ENCODE measurements at regions not wholly inside any gene's neighbourhood (a gene's known extent, or its start where the extent isn't known, plus 50 kb on each side); places are given as distances from the start of the nearest gene placed in this dataset.

DNA sequence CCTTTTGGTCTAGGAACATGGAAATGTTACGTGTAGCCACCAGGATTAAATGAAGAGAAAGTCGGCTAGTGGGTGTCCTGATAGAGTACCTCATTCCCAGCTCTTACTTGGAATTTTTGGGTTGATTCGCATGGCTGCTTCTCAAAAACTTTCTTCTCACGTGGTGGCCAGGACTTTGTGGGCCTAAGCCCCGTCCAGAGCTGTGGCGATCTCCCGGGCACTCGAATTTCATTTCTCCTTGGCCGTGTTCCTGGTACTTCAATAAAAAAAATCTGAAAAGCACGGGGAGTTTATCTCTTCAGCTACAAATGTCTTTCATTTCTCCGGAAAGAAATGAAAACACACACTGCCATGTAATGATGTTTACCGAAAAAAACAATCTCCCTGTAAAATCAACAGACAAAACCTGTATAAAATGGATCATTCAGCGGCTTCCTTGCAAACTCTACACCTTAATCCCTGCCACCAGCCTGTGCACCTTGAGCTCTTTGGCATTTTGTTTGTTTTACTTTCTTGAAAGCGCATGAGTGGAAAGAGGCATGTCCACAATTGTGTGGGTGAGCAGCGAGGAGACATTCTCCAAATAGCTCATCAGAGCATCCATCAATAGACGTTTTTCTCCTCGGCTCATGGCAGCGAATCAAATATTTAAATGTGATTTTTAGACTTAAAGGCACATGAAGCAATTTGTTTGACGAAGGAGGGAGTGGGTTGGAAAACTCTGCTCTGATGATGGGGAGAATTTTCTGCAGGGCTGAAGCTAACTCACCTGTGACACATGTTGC lies 173.1 kb downstream of the TFAP2C start:
- DNase-seq (ENCODE audit: low read depth) = no peak

DNA sequence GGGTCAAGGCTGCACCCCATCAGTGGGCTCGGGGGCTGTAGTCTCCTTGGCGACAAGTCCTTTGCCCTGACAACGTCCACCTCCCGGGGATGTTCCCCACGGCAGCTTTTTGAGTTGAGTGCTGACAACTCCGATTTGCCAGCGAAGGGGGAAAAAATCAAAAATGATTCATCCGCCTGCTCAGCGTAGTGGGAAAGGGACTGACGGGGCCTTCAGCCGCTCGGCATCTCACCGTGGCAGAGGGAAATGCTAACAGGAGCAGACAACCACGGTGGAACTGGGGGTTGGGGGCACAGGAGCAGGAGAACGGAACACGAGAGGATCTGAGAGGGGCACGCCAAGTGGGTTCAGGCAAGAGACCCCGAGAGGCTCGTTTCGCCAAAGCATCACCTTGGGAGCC lies 173.7 kb downstream of the TFAP2C start:
- DNase-seq (ENCODE audit: low read depth) = no peak

DNA sequence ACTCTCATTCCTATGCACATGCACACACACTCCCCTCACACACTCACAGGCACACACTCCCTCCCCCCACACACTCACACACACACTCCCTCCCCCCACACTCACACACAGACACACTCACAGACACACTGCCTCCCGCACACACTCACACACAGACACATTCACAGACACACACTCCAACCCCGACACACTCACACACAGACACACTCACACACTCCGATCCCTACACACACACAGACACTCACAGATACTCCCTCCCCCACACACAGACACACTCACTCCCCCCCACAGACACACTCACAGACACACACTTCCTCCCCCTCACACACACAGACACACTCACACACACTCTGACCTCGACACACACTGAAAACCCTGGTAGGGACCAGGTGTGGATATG lies 176.2 kb downstream of the TFAP2C start:
- no peak for DNase-seq (ENCODE audit: low read depth)

GRCh38 chr20:56805966-56806365 lies 176.9 kb downstream of the TFAP2C start:
- no peak for DNase-seq (ENCODE audit: low read depth)

DNA sequence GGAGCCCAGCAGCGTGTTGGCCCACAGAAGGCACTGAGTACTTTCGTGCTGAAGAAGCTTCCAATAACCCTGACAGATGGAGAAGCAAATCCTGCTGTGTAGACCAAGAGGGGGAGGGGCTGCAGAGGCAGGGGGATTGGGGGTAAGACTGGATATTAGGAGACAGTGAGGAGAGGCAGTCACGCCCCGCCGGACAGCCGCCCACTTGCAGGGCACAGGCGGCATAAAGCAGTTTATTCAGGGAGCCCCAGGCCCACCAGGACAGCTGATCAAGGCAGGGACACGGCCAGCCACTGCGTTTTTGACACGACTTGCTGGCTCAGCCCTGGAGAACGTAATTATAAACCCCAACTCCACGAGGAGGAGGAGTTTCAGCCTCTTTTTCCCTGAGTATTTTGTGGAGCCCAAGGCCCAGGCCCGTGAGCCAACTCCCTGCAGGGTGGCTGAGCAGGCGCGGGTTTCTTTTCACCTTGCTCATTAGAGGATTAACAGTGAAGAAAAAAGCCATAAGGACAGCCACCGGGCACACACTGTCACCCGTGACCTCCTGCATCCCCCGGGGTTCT lies 177.9 kb downstream of the TFAP2C start:
- DNase-seq (ENCODE audit: low read depth) = no peak

DNA sequence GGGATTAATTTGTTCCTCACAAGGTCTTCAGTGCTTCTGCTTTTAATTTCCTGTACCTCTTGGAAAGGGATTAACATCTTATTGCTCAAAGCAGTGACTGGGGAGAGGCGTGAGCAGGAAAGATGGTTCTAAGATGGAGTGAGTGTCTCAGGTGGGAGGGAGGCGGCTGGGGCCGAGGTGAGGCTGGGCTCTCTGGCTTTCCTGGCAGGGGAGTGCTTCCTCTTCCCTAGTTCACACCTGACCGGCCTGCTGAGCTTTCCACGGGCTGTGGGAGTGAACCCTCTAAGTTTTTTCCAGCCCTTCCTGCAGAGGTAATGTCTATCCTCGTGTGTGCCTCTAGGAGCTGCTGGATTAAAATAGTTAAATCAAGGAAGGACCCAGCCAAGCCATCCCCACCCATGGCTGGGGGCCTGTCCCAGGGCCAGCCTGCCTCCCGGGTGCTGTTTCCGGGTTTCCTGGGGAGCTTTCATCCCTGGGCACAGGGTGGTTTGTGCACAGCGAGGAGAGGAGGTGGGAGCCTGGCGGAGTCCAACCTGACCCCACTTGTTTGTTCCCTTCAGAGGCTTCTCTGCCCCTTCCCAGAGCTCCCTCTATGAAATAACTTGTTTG lies 179.1 kb downstream of the TFAP2C start:
- no peak for DNase-seq (ENCODE audit: low read depth)

DNA sequence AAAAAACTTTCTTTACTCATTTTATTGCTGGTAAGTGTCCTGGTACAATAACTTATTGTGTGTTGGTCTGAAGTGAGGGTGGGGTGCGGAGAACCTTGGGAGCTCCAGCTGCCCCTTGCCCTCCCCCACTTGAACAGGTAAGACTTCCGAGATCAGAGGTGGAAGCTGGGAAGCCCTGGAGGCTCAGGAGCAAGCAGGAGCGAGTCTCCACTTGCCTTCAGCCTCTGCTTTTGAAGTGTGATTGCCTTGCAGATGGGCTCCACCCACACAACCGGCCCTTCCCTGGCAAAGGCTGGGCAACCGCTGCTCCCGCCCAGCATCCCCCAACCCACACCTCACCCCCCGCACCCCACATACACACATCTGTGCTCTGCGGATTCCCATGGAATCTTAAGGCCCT lies 179.6 kb downstream of the TFAP2C start:
- no peak for DNase-seq (ENCODE audit: low read depth)

- no peak for DNase-seq (ENCODE audit: low read depth)
Measured at GRCh38 chr20:56809668-56810067, 180.6 kb downstream of the TFAP2C start.

DNA sequence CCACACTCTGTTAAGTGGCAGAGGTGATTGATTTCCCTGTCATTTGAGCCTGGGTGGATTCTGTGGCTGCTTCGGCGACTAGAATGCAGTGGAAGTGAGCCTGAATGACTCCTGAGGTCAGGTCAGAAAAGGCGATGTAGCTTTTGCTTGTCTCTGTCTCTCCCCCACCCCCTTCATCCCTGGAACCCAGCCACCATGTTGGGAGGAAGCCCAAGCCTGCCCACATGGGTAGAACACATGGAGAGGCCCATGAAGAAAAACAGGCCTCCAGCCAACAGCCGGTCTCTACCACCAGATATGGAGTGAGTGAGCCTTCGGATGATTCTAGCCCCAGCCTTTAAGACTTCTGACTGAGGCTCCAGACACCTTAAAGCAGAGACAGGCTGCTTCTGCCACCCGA lies 181.0 kb downstream of the TFAP2C start:
- DNase-seq (ENCODE audit: low read depth) = no peak

- DNase-seq (ENCODE audit: low read depth) = no peak
Measured at GRCh38 chr20:56815796-56816195, 186.7 kb downstream of the TFAP2C start.

- DNase-seq (ENCODE audit: low read depth) = no peak
Measured at GRCh38 chr20:56816349-56816748, 187.2 kb downstream of the TFAP2C start.

DNA sequence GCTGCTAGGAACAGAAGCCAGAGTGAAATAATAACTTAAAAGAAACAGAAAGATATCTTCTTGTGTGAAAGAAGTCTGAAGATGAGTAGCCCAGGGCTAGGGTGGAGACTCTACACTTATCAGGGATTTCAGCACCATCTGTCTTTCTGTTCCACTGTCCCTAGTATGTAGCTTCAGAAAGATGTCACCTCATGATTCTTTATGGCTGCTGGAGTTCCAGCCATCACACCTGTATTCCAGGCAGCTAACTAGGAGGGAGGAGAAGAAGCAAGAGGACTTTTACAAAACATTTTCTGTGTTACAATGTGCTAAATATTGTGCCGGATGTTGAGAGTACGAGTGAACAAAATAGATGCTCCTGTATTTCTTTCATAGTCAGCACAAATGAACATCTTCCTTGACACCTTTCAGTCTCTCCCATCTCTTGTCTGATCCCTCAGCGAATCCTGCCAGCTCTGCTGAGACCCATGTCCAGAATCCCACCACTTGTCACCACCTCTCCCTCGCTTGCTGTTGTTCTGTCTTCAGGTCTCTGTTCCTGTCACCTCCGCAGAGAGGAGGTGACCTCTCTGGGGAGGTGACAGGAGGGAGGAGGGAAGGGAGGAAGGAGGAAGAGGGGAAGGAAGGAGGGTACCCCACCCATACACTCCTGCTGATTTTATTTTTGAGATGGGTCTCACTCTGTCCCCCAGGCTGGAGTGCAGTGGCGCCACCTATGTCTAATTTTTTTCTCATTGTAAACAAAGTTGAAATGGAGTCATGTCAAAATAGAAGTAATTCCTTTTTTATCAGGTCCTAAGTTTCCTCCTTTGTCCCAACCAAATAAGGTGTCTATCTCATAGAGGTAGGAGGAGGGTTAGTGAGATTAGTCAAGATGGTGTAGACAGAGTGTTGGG lies 188.9 kb downstream of the TFAP2C start:
- DNase-seq (ENCODE audit: low read depth) = no peak

DNA sequence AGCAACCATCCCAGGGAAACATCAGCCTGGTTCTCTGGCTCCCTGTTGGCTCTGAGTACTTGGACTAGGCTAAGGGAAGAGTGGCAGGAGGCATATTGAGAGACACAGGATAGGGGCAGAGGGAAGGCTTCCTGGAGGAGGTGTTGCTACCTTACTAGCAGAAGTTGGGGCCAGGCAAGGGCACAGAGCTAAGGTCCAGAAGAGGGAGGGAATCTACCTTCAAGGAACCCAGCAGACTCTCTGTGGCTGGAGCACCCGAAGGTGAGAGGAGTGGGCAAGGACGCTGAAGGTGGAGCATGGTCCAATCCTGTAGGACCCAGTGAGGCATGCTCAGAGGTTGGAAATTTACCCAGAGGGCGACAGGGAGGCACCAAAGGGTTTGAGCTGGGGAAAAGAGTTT lies 191.9 kb downstream of the TFAP2C start:
- no peak for DNase-seq (ENCODE audit: low read depth)

- no peak for DNase-seq (ENCODE audit: low read depth)
Measured at GRCh38 chr20:56826306-56826704, 197.2 kb downstream of the TFAP2C start.

DNA sequence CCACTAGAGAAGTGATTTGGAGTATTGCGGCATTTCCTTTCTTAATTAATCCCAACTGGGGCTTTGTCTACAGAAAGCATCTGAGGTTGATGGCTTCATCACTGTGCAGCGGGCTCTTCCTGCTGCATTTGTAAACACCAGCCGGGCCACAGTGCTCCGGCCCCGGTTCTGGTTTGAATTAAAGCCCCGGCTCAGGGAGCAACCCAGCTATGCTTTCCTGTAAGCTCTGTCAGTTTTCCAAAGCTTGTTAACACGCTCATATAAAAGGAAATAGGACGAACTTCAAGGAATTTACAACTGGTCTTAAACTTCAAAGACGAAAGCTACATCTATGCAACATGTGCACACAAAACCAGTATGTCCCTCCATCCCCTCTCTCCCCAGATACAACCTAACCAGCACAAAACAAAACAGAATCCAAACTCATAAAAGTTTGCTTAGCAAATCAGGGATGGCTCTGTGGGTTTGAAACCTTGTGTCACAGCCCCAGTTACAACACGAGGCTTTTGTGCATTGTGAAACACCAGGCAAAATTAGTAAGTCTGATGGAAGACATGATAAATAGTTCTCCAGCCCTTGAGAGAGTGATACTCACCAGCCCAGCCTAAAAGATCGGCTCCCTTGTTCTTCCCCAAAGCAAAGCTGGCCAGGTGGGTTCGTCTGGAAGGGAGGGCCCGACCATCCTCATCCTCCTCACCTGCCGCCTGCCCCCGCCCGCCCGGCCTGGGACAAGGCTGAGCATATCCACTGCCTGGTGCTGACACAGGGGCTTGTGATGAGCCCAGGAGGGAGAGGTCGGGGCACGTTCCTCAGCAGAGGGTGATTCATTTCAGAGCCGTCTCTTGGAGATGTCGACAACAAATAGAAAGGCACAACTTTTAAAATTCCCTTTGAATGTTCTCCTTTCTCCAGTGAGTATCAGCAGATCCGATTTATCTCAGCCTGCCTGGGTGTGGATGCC lies 197.9 kb downstream of the TFAP2C start:
- peak; percentile 95 for DNase-seq (ENCODE audit: low read depth)

DNA sequence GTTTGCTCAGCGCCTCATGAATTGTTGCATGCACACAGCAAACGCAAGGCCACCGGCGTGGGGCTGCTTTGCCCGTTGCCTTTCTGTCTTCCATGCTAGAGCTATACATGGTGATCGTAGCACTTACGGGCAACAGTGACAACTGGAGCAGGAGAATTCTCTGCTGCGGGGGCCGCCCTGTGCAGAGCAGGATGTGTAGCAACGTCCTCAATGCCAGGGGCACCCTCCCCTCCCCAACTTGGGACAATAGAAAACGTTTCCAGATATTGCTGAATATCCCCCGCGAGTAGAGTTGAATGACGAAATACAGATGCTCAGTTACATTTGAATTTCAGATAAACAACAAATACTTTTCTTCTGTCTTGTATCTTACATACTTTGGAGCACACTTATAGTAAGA lies 198.7 kb downstream of the TFAP2C start:
- no peak for DNase-seq (ENCODE audit: low read depth)

GRCh38 chr20:56828402-56828801 lies 199.3 kb downstream of the TFAP2C start:
- DNase-seq (ENCODE audit: low read depth) = no peak

- no peak for DNase-seq (ENCODE audit: low read depth)
Measured at GRCh38 chr20:56829788-56830385, 200.8 kb downstream of the TFAP2C start.

DNA sequence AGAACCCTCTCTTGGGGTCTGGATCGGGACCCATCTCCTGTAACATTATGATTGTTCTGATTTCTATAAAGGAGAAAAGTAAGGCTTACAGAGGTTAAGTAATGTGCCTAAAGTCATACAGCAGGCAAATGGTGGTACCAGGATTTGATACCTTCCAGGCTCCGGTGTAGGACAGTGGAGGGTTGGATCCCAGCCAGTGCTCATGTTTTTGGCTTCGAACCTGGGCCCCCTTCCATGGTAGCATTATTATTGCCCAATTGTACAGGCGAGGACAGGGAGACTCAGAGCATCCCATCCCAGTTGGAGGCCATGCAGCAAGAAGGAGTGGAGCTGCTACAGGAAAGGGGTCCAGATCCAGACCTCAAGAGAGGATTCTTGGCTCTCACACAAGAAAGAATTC lies 202.7 kb downstream of the TFAP2C start:
- DNase-seq (ENCODE audit: low read depth) = no peak

DNA sequence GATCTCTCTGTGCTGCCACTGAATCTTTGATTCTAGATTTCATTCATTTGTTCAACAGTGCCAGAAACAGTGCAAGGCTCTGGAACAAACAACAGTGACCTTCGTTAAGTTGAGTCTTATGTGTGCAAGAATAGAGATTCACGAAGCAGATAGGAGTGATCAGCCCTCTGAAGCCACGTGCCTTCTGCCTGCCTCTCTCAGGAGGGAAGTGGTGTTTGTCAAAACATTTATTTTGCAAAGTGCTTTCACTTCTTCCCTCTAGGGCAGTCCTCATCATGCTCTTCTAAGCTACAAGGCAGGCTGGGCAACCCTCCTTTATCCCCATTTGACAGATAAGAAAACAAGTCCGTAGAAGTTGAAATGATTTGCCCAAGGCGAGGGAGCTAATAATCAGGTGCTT lies 204.3 kb downstream of the TFAP2C start:
- DNase-seq (ENCODE audit: low read depth) = no peak

Measured in GM04504 (cell line).